Heart left ventricle (tissue), 13 donors: ENCODE measurements at regions not wholly inside any gene's neighbourhood (a gene's known extent, or its start where the extent isn't known, plus 50 kb on each side); places are given as distances from the start of the nearest gene placed in this dataset.

Source experiments
- POLR2A ChIP-seq, 2 donors: fragments of 450-650 bp; IDR thresholded peaks; one replicate each; pipeline ENCODE4 v1.6.1; 2017; ENCODE audit warnings: antibody characterized with exemption in 2 of 2, mild to moderate bottlenecking in 2 of 2, moderate library complexity in 2 of 2
- TF ChIP-seq, protein P1 (sequence below), 12 donors: fragments of 200-600 bp; sonication (generic) in 4 of 12; IDR thresholded peaks; one replicate each; pipeline versions ENCODE4 v1.5.0 to v1.8.0; 2018 to 2022; ENCODE audit warnings: antibody characterized with exemption in 12 of 12, mild to moderate bottlenecking in 5 of 12
- donor health status: ischemic (EF 13 %, LVEDD 7.1; RV severe dilation, severe dysfunction).
- donor health status: DM: no; HTN: yes; CAD: no.
- donor health status: DM: no; HTN: no; CAD: no.
- donor health status: ischemic (EF 25% LVEDD 6.9; RV normal size, moderate dysfunction).
- donor health status: ischemic (EF 25% LVEDD 5.7; RV mildly dilated, moderate dysfunction).
- donor health status: ischemic (EF 35%, LVEDD 5.7; RV mildly dilated, moderate dysfunction).
- donor health status: nonischemic (EF 11% LVEDD 7.7; RV severe dilation, severe dysfunction).
- donor health status: DM: yes; HTN: yes; CAD: no.
- donor health status: PGD.
- donor health status: ischemic (EF 29% LVEDD 5.4; RV normal size, mild dysfunction).
- donor health status: nonischemic (EF 23%, LVEDD 6.1; RV moderate dilation, normal function).

DNA sequence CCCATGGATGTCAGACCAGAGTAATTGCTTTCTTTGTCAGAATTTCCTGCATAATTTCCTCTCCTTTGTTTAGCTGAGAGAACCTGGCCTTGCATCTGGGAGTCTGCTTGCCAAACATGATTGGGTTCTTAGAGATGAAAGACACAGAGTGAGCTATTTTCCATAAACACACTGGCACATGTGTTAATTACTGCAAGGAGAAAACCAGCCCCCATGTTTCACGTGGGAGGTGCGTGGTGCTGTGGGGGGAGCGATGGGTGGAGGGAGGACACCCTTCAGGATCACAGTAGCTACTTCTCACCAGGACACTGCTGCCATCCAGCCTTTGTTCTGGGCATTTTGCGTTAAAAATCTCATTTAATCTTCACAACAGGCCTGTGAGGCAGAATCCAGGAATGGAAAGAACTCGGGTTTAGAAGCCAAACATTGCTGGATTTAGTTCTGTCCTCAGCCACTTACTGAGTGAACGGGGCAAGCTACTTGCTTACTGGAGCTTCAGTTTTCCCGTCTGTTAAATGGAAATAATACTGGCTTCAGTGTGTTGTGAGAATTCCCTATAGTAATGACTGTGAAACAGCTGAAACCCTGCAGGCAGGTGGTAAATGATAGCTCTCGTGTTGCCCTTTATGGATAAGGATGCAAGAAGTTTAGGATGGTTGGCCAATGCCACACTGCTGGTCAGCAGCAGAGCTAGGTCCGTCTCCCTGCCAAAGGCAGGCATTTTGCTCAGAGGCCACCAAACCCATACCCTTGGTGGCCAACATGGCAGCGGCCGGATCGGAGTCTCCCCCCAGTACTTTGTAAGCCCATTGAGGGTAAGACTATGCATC lies 100.1 kb upstream of the ASAP2 start:
- TF ChIP-seq, protein P1, sequence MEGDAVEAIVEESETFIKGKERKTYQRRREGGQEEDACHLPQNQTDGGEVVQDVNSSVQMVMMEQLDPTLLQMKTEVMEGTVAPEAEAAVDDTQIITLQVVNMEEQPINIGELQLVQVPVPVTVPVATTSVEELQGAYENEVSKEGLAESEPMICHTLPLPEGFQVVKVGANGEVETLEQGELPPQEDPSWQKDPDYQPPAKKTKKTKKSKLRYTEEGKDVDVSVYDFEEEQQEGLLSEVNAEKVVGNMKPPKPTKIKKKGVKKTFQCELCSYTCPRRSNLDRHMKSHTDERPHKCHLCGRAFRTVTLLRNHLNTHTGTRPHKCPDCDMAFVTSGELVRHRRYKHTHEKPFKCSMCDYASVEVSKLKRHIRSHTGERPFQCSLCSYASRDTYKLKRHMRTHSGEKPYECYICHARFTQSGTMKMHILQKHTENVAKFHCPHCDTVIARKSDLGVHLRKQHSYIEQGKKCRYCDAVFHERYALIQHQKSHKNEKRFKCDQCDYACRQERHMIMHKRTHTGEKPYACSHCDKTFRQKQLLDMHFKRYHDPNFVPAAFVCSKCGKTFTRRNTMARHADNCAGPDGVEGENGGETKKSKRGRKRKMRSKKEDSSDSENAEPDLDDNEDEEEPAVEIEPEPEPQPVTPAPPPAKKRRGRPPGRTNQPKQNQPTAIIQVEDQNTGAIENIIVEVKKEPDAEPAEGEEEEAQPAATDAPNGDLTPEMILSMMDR (IDR thresholded peaks at IDR 0.05): no peak
- TF ChIP-seq POLR2A (IDR thresholded peaks at IDR 0.05): no peak
